Neural crest cell (in vitro differentiated cells): ENCODE measurements at regions not wholly inside any gene's neighbourhood (a gene's known extent, or its start where the extent isn't known, plus 50 kb on each side); places are given as distances from the start of the nearest gene placed in this dataset.

Experiments
- DNase-seq: peaks from one replicate; pipeline ENCODE4 v3.0.0; 2021; ENCODE audit warnings: low read depth, mixed read lengths, low spot score
- H3K27ac Mint-ChIP-seq: one replicate; pipeline ENCODE4 v1.8.0; 2021; ENCODE audit warnings: mild to moderate bottlenecking, mixed read lengths; ENCODE audit not compliant: unreplicated experiment
- H3K27me3 Mint-ChIP-seq: 2 replicates; pipeline ENCODE4 v1.8.0; 2021; ENCODE audit warnings: low read depth, mild to moderate bottlenecking, mixed read lengths
- H3K36me3 Mint-ChIP-seq: 2 replicates; pipeline ENCODE4 v1.8.0; 2021; ENCODE audit warnings: low read depth, mild to moderate bottlenecking, mixed read lengths
- H3K4me1 Mint-ChIP-seq: 2 replicates; pipeline ENCODE4 v1.8.0; 2021; ENCODE audit warnings: mixed read lengths
- H3K4me3 Mint-ChIP-seq: one replicate; pipeline ENCODE4 v1.8.0; 2021; ENCODE audit warnings: mild to moderate bottlenecking, mixed read lengths
- H3K9me3 Mint-ChIP-seq: 2 replicates; pipeline ENCODE4 v1.8.0; 2021; ENCODE audit warnings: mixed read lengths
- CTCF ChIP-seq: fragments of 200-600 bp; sonication (generic); conservative IDR thresholded peaks from 2 replicates; pipeline ENCODE4 v1.5.0; 2021; ENCODE audit warnings: antibody characterized with exemption, mild to moderate bottlenecking

GRCh38 chr11:122214567-122214966, 98.6 kb upstream of the BLID start:
- Mint-ChIP-seq H3K9me3 (no peaks in the 10 kb centered on the region), H3K27ac (no peak overlapping the region), H3K36me3 (no peaks in the 10 kb centered on the region), H3K4me3 (no peak overlapping the region), H3K4me1 (peaks cover 11% of the 10 kb centered on the region), H3K27me3 (no peaks in the 10 kb centered on the region)
- no peak for TF ChIP-seq CTCF
- no peak for DNase-seq

GRCh38 chr11:122214080-122214479, 98.1 kb upstream of the BLID start:
- no peaks in the 10 kb centered on the region for H3K36me3 Mint-ChIP-seq
- TF ChIP-seq CTCF, result no peak
- H3K4me1 Mint-ChIP-seq, result peaks cover 11% of the 10 kb centered on the region
- H3K4me3 Mint-ChIP-seq, result no peak overlapping the region
- H3K27ac Mint-ChIP-seq, result no peak overlapping the region
- no peaks in the 10 kb centered on the region for H3K27me3 Mint-ChIP-seq
- no peak for DNase-seq
- H3K9me3 Mint-ChIP-seq, result no peaks in the 10 kb centered on the region

GRCh38 chr11:122213171-122213570, 97.2 kb upstream of the BLID start:
- no peaks in the 10 kb centered on the region for H3K9me3 Mint-ChIP-seq
- no peak for DNase-seq
- no peak for TF ChIP-seq CTCF
- H3K27me3 Mint-ChIP-seq, result no peaks in the 10 kb centered on the region
- no peaks in the 10 kb centered on the region for H3K36me3 Mint-ChIP-seq
- peak overlapping the region; percentile 37 for H3K27ac Mint-ChIP-seq
- no peak overlapping the region for H3K4me3 Mint-ChIP-seq
- H3K4me1 Mint-ChIP-seq, result peaks cover 11% of the 10 kb centered on the region

GRCh38 chr11:122210367-122210997, 94.5 kb upstream of the BLID start:
- Mint-ChIP-seq H3K4me3 (no peak overlapping the region), H3K4me1 (peaks cover 8% of the 10 kb centered on the region), H3K27me3 (peaks cover 4% of the 10 kb centered on the region), H3K9me3 (peaks cover 3% of the 10 kb centered on the region), H3K27ac (no peak overlapping the region), H3K36me3 (no peaks in the 10 kb centered on the region)
- DNase-seq, result no peak
- TF ChIP-seq CTCF, result no peak

- H3K27ac Mint-ChIP-seq, result no peak overlapping the region
- DNase-seq, result no peak
- peaks cover 3% of the 10 kb centered on the region for H3K9me3 Mint-ChIP-seq
- H3K36me3 Mint-ChIP-seq, result no peaks in the 10 kb centered on the region
- H3K4me3 Mint-ChIP-seq, result no peak overlapping the region
- TF ChIP-seq CTCF, result no peak
- H3K27me3 Mint-ChIP-seq, result peaks cover 7% of the 10 kb centered on the region
- H3K4me1 Mint-ChIP-seq, result peaks cover 5% of the 10 kb centered on the region
Observed at GRCh38 chr11:122209619-122210366, 93.8 kb upstream of the BLID start.
